Skeletal muscle tissue (tissue), 3 donors: ENCODE measurements at regions not wholly inside any gene's neighbourhood (a gene's known extent, or its start where the extent isn't known, plus 50 kb on each side); places are given as distances from the start of the nearest gene placed in this dataset.

Experiments
- H3K27ac ChIP-seq: one replicate; pipeline ENCODE4 v1.7.0; 2013; ENCODE audit warnings: mild to moderate bottlenecking, low read depth, low read length, inconsistent platforms
- H3K27me3 ChIP-seq, 3 donors: one replicate each; pipeline ENCODE4 v1.7.0; 2013; ENCODE audit warnings: low read length in 3 of 3; ENCODE audit not compliant: control insufficient read depth in 3 of 3, insufficient read depth in 3 of 3
- H3K36me3 ChIP-seq, 3 donors: one replicate each; pipeline ENCODE4 v1.7.0; 2013; ENCODE audit warnings: low read length in 3 of 3; ENCODE audit not compliant: control insufficient read depth in 3 of 3, insufficient read depth in 3 of 3
- H3K4me1 ChIP-seq, 3 donors: one replicate each; pipeline ENCODE4 v1.7.0; 2013; ENCODE audit warnings: low read length in 3 of 3, mild to moderate bottlenecking in 3 of 3; ENCODE audit not compliant: control insufficient read depth in 3 of 3, insufficient read depth in 3 of 3
- H3K4me3 ChIP-seq, 3 donors: one replicate each; pipeline ENCODE4 v1.7.0; 2013; ENCODE audit warnings: low read length in 3 of 3
- H3K9ac ChIP-seq, 3 donors: one replicate each; pipeline ENCODE4 v1.7.0; 2013; ENCODE audit warnings: low read length in 3 of 3, mild to moderate bottlenecking in 3 of 3, moderate library complexity in 2 of 3, low read depth in 1 of 3
- H3K9me3 ChIP-seq, 3 donors: one replicate each; pipeline ENCODE4 v1.7.0; 2013; ENCODE audit warnings: low read length in 3 of 3; ENCODE audit not compliant: control insufficient read depth in 3 of 3
- donor health status: Osteomylitis.

GRCh38 chr2:19209575-19210341 is 148.7 kb downstream of the OSR1 start:
- H3K4me1 ChIP-seq = no peaks in the 10 kb centered on the region
- no peak overlapping the region for H3K4me3 ChIP-seq
- no peaks in the 10 kb centered on the region for H3K36me3 ChIP-seq
- H3K9ac ChIP-seq = no peak overlapping the region
- no peaks in the 10 kb centered on the region for H3K27me3 ChIP-seq
- H3K27ac ChIP-seq = no peak overlapping the region
- H3K9me3 ChIP-seq = no peaks in the 10 kb centered on the region

DNA sequence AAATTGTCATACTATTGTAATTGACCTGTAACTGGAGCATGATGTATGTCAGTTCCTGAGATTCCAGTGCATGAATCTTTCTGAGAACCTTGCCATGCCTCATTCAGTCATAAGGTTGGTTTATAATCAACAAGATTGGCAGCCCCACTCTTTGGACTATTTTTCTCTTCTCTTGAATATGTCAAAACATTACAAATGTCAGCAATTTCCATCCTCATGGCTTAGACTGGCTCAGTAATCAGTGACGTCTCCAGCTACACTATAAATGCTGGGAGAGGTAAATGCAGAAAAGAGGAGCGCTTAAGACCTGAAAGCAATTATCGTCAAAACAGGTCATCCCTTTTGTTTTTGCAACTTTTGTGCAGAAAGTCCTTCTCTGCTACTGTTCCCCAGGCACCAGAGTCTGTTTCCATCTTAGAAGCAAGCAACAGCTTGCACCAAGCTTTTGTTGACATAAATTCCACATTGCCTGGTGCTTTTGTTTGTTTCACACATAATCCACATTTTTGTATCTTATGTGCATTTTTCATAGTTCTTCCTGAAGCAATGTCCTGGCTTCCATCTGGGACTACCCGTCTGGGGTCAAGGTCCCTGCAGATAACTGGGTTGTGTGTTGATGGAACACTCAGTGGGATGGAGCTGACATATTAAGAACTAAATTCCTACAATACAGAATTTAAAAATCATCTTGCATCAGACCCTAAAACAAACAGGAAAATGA is 149.8 kb downstream of the OSR1 start:
- Histone ChIP-seq H3K36me3 (no peaks in the 10 kb centered on the region), H3K4me1 (no peaks in the 10 kb centered on the region), H3K27ac (no peak overlapping the region), H3K9ac (no peak overlapping the region), H3K9me3 (no peaks in the 10 kb centered on the region), H3K4me3 (no peak overlapping the region), H3K27me3 (no peaks in the 10 kb centered on the region)

GRCh38 chr2:19207452-19207851 is 151.0 kb downstream of the OSR1 start:
- Histone ChIP-seq H3K9me3 (no peaks in the 10 kb centered on the region), H3K27me3 (no peaks in the 10 kb centered on the region), H3K4me3 (no peak overlapping the region), H3K36me3 (no peaks in the 10 kb centered on the region), H3K4me1 (no peaks in the 10 kb centered on the region), H3K9ac (no peak overlapping the region), H3K27ac (no peak overlapping the region)

- Histone ChIP-seq H3K9ac (no peak overlapping the region), H3K4me3 (no peak overlapping the region), H3K9me3 (no peaks in the 10 kb centered on the region), H3K27me3 (no peaks in the 10 kb centered on the region), H3K27ac (no peak overlapping the region), H3K36me3 (no peaks in the 10 kb centered on the region), H3K4me1 (no peaks in the 10 kb centered on the region)
Observed at GRCh38 chr2:19205983-19206533, 152.4 kb downstream of the OSR1 start.

DNA sequence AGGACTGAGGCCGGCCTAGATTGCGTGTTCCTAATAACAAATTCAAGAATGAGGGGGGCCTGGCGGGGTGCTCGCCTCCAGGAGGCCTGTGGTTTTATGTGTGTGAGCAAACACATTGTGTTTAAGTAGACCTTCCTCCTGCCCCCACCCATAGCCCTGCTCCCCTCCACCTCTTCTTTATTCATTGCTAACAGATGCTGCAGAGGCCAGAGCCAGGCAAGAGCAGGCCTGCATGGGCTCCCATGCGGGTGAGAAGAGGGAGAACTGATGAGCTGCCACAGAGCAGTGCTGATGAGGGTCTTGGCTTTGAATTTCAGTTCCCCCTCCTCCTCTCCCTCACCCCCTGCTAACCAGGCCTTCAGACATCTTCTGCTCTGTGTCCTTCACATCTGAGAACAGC is 154.6 kb downstream of the OSR1 start:
- Histone ChIP-seq H3K27me3 (no peaks in the 10 kb centered on the region), H3K9ac (no peak overlapping the region), H3K36me3 (no peaks in the 10 kb centered on the region), H3K4me1 (no peaks in the 10 kb centered on the region), H3K9me3 (no peaks in the 10 kb centered on the region), H3K4me3 (no peak overlapping the region), H3K27ac (no peak overlapping the region)

DNA sequence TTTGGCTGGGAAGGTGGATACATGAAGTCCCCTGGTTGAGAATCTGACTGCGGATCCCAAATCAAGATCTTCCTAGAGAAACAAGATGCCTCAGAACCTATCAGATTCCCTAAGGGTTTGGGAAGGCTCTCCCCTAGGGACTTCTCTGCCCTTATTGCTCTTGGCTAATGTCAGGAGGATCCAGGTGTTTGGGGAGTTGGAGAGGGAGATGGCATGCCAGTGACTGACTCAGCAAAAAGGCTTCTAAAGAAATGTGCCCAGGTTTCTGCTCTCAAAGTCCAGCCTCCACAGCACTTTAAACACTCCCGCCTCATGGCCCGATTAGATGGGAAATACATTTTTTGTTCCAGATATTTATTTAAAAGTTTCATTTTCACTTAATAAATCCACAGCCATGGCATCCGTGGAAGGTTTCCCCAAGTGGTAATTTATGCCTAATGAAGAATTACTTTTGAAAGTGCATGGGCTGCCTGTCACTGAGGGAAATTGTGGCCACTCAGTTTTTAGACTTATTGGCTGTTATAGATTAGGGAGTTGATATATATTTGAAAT is 156.4 kb downstream of the OSR1 start:
- H3K4me1 ChIP-seq = no peaks in the 10 kb centered on the region
- H3K9ac ChIP-seq = no peak overlapping the region
- H3K4me3 ChIP-seq = no peak overlapping the region
- no peaks in the 10 kb centered on the region for H3K27me3 ChIP-seq
- no peaks in the 10 kb centered on the region for H3K9me3 ChIP-seq
- H3K36me3 ChIP-seq = no peaks in the 10 kb centered on the region
- H3K27ac ChIP-seq = no peak overlapping the region

DNA sequence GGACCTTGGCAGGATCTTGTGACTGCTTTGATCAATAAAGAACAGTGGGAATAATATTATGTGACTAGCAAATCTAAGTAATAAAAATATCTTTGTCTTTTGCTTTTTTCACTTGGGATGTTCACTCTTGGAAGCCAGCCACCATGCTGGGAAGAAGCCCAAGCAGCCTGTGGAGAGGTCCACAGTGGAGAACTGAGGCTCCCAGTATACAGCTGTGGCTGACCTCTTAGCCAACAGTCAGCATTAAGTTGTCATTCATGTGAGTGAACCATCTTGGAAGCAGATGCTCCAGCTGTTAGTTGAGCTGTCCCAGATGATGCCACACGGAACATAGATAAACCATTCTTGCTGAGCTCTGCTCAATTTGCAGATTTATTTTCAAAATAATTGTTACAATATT is 160.0 kb downstream of the OSR1 start:
- no peaks in the 10 kb centered on the region for H3K4me1 ChIP-seq
- no peak overlapping the region for H3K27ac ChIP-seq
- H3K9me3 ChIP-seq = no peaks in the 10 kb centered on the region
- no peak overlapping the region for H3K4me3 ChIP-seq
- no peak overlapping the region for H3K9ac ChIP-seq
- H3K27me3 ChIP-seq = no peaks in the 10 kb centered on the region
- no peaks in the 10 kb centered on the region for H3K36me3 ChIP-seq

GRCh38 chr2:19195661-19196060 is 162.8 kb downstream of the OSR1 start:
- H3K4me3 ChIP-seq = no peak overlapping the region
- H3K27me3 ChIP-seq = no peaks in the 10 kb centered on the region
- H3K9ac ChIP-seq = no peak overlapping the region
- no peaks in the 10 kb centered on the region for H3K4me1 ChIP-seq
- no peaks in the 10 kb centered on the region for H3K36me3 ChIP-seq
- no peak overlapping the region for H3K27ac ChIP-seq
- H3K9me3 ChIP-seq = no peaks in the 10 kb centered on the region

GRCh38 chr2:19189391-19189790 is 169.0 kb downstream of the OSR1 start:
- Histone ChIP-seq H3K4me3 (no peak overlapping the region), H3K36me3 (no peaks in the 10 kb centered on the region), H3K9ac (no peak overlapping the region), H3K4me1 (no peaks in the 10 kb centered on the region), H3K27ac (no peak overlapping the region), H3K9me3 (no peaks in the 10 kb centered on the region), H3K27me3 (no peaks in the 10 kb centered on the region)
